BLaER1 (cell line): ENCODE measurements at regions not wholly inside any gene's neighbourhood (a gene's known extent, or its start where the extent isn't known, plus 50 kb on each side); places are given as distances from the start of the nearest gene placed in this dataset.
"Not testable (repeated sequence)": the region's sequence is repeated elsewhere in the genome, so short reads cannot be mapped to it uniquely, and the experiment has no call there.

Experiments
- H3K27ac ChIP-seq: shearing (Covaris generic); formaldehyde crosslinking; 2 replicates; pipeline ENCODE4 v1.8.1; 2022
- H3K27me3 ChIP-seq: shearing (Covaris generic); formaldehyde crosslinking; 2 replicates; pipeline ENCODE4 v1.8.1; 2022
- H3K36me3 ChIP-seq: shearing (Covaris generic); formaldehyde crosslinking; 2 replicates; pipeline ENCODE4 v1.8.1; 2022
- H3K4me1 ChIP-seq: shearing (Covaris generic); formaldehyde crosslinking; 2 replicates; pipeline ENCODE4 v1.8.1; 2022
- H3K4me2 ChIP-seq: shearing (Covaris generic); formaldehyde crosslinking; 2 replicates; pipeline ENCODE4 v1.8.1; 2022
- H3K4me3 ChIP-seq: shearing (Covaris generic); formaldehyde crosslinking; 2 replicates; pipeline ENCODE4 v1.8.1; 2022
- H3K9ac ChIP-seq: shearing (Covaris generic); formaldehyde crosslinking; 2 replicates; pipeline ENCODE4 v1.8.1; 2022
- H3K9me3 ChIP-seq: shearing (Covaris generic); formaldehyde crosslinking; 2 replicates; pipeline ENCODE4 v1.8.1; 2022
- H4K20me1 ChIP-seq: shearing (Covaris generic); formaldehyde crosslinking; 2 replicates; pipeline ENCODE4 v1.8.1; 2022
- Cebpa-rat ChIP-seq: shearing (Covaris generic); IDR thresholded peaks from 2 replicates; pipeline ENCODE4 v1.8.1; 2022

DNA sequence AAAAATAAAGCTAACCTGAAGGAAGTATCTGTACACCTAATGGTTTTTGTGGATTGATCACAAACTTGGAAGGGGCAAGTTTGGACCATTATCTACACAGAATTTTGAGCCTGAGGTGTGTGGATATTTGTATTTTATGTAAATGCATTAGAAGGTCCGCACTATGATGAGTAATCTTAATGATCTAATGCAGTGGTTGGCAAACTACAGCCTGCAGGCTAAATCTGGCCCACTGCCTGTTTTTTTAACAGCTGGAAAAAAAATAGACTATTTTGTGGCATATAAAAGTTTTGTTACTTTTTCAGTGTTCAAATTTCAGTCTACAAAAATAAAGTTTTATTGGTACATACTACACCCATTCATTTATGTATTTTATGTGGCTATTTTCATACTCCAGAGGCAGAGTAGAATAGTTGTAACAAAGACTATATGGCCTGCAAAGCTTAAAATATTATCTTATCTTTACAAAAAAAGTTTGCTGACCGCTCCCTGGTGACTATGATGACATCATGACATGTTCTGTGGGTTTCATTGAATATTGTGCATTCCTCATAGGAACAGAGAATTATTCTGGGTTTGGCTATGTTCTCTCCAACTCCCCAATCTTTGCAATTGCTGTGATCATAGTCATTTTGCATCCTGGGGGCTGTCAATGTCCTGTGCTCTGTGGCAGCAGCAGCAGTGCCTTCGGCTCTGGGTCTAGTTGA lies 962.6 kb upstream of the FBXO33 start:
- H3K9ac ChIP-seq = no peak overlapping the region
- H3K4me3 ChIP-seq = no peak overlapping the region
- no peaks in the 10 kb centered on the region for H4K20me1 ChIP-seq
- no peak overlapping the region for H3K4me2 ChIP-seq
- H3K9me3 ChIP-seq = no peaks in the 10 kb centered on the region
- H3K27ac ChIP-seq = no peak overlapping the region
- no peaks in the 10 kb centered on the region for H3K36me3 ChIP-seq
- TF ChIP-seq Cebpa-rat = no peak
- H3K4me1 ChIP-seq = no peaks in the 10 kb centered on the region
- no peaks in the 10 kb centered on the region for H3K27me3 ChIP-seq

DNA sequence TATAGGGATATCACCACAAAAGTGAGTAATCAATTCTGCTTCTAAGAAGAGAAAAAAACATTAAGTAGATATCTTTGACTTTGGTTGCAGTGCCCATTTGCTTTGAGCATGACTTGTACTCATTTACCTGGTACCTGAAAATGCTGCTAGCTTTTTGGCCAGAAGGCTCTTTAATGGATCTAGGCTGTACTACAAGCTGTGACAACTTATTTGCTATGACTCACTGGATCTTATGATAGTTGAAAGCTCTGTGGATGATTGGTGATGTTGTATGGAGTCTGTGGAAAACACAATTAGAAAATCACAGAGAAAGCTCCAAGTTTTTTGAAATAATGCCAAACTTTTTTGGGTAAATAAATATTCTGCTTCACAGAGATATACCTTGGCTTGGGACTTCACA lies 960.9 kb upstream of the FBXO33 start:
- no peak overlapping the region for H3K4me2 ChIP-seq
- H3K27me3 ChIP-seq = no peaks in the 10 kb centered on the region
- no peaks in the 10 kb centered on the region for H3K4me1 ChIP-seq
- no peaks in the 10 kb centered on the region for H3K36me3 ChIP-seq
- no peak for TF ChIP-seq Cebpa-rat
- H4K20me1 ChIP-seq = no peaks in the 10 kb centered on the region
- no peak overlapping the region for H3K27ac ChIP-seq
- no peaks in the 10 kb centered on the region for H3K9me3 ChIP-seq
- H3K9ac ChIP-seq = no peak overlapping the region
- no peak overlapping the region for H3K4me3 ChIP-seq

DNA sequence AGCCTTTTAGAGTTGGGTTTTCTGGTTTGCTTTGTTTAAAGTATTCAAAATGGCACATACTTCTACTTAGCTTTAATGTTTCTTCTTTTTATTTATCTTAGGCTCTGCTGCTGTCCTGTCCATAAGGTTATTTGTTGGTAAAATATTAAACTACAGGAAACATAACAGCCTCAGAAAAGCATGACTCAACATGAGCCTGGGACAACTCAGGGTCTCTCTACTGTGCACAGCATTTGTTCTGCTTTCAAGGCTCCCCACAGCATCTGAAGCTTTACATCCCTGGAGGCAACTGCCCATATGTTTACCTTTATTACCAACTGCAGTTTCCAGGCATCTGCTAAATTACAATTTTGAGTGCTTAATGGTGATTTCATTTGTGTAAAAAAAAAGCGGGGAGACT lies 954.2 kb upstream of the FBXO33 start:
- Histone ChIP-seq H3K27me3 (no peaks in the 10 kb centered on the region), H3K9ac (no peak overlapping the region), H3K9me3 (no peaks in the 10 kb centered on the region), H3K36me3 (no peaks in the 10 kb centered on the region), H3K4me1 (no peaks in the 10 kb centered on the region), H3K4me3 (no peak overlapping the region), H4K20me1 (no peaks in the 10 kb centered on the region), H3K4me2 (no peak overlapping the region), H3K27ac (no peak overlapping the region)
- no peak for TF ChIP-seq Cebpa-rat

DNA sequence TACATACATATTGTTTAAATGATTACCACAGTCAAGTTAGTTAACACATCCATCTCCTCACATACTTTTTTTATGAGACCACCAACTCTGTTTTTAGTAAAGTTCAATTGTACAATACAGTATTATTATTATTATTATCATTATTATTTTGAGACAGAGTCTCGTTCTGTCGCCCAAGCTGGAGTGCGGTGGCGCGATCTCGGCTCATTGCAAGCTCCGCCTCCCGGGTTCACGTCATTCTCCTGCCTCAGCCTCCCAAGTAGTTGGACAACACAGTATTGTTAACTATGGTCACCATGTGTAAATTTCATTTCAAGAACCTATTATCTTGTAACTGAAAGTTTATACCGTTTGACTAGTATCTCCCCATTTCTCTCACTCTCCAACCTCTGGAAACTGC lies 942.0 kb upstream of the FBXO33 start:
- Histone ChIP-seq H3K4me2 (no peak overlapping the region), H3K27me3 (no peaks in the 10 kb centered on the region), H3K4me1 (no peaks in the 10 kb centered on the region), H3K36me3 (no peaks in the 10 kb centered on the region), H3K9me3 (no peaks in the 10 kb centered on the region), H3K27ac (no peak overlapping the region), H4K20me1 (no peaks in the 10 kb centered on the region), H3K9ac (no peak overlapping the region), H3K4me3 (no peak overlapping the region)
- TF ChIP-seq Cebpa-rat = no peak

DNA sequence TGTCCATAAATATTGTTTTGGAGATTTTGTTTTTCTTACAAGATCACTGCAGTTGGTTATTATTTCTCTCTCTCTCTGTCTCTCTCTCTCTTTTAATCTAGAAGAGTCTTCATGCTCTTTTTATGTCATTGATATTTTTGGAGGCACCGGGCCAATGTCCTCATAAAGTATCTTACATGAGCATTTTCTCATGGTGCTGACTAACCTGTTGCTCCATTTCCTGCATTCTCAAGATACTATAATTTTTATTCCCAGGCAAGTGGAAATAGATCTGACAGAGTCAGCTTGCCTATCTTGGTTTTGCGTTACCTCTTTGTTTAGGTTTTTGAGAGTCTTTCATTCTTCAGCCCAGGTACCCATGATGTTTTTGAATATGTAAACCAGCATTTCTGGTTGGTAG lies 938.8 kb upstream of the FBXO33 start:
- no peaks in the 10 kb centered on the region for H3K4me1 ChIP-seq
- H3K9ac ChIP-seq = no peak overlapping the region
- H3K4me2 ChIP-seq = no peak overlapping the region
- no peak overlapping the region for H3K27ac ChIP-seq
- H4K20me1 ChIP-seq = no peaks in the 10 kb centered on the region
- no peaks in the 10 kb centered on the region for H3K27me3 ChIP-seq
- no peak overlapping the region for H3K4me3 ChIP-seq
- no peak for TF ChIP-seq Cebpa-rat
- H3K36me3 ChIP-seq = no peaks in the 10 kb centered on the region
- H3K9me3 ChIP-seq = no peaks in the 10 kb centered on the region

DNA sequence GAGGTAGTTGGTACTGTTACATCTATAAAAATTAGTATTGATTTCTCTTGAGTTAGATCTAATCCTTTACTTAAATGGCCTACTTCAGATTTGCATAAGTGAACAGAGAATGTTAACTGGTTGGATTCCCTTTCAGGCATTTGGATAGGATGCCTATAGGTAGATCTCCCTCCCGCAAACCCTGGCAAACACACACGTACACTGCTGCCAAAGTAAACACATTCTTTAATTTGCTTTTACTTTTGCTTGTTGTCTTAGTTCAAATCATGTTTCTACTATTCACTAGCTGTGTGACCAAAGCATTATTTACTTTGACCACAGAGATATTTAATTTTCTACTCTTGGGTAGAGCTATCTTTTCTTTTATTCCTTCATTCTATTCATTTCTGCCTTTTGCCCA lies 936.1 kb upstream of the FBXO33 start:
- Histone ChIP-seq H3K4me3 (no peak overlapping the region), H3K27me3 (no peaks in the 10 kb centered on the region), H3K4me2 (no peak overlapping the region), H3K27ac (no peak overlapping the region), H3K9ac (no peak overlapping the region), H3K9me3 (no peaks in the 10 kb centered on the region), H3K36me3 (no peaks in the 10 kb centered on the region), H3K4me1 (no peaks in the 10 kb centered on the region), H4K20me1 (no peaks in the 10 kb centered on the region)
- TF ChIP-seq Cebpa-rat = no peak

DNA sequence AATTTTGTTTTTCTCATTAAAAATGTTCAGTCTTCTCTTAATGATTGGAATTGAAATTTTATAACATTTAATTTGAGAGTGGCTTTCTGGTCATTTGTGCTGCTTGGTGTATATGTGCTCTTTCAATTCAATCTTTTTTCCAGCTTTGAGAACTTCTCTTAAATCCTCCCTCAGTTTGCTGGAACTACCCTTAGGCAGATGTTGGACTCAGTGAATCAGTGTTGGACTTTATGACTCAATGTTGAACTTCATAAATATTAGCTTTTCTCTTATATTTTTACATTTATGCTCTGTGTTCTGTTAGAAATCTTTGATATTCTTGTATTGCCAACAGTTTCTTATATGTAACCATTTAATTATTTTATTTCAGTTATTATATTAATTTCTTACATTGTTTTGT lies 935.5 kb upstream of the FBXO33 start:
- no peak overlapping the region for H3K4me2 ChIP-seq

DNA sequence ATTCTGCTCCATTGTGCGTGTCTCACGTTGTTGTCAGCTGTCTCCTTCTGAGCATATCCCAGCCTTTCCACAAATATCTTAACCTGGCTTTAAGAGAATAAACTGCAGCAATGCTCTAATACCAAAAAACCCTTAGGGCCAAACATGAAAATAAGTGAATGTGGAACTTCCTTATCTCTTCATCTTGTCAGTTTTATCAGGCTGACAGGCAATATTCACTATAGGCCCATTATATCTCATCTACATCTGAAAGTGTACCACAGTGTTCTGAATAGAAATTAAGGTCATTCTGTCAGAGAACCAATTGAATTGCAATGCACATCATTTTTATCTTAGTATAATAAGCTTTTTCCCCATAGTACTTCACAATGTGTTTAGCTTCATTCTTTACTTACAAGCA lies 933.1 kb upstream of the FBXO33 start:
- Histone ChIP-seq H4K20me1 (no peaks in the 10 kb centered on the region), H3K9ac (no peak overlapping the region), H3K27me3 (no peaks in the 10 kb centered on the region), H3K4me2 (no peak overlapping the region), H3K4me1 (no peaks in the 10 kb centered on the region), H3K9me3 (no peaks in the 10 kb centered on the region), H3K27ac (no peak overlapping the region), H3K4me3 (no peak overlapping the region), H3K36me3 (no peaks in the 10 kb centered on the region)
- no peak for TF ChIP-seq Cebpa-rat

More for the DNA sequence above, 935.5 kb upstream of the FBXO33 start:
- Histone ChIP-seq H3K4me1 (no peaks in the 10 kb centered on the region), H3K36me3 (no peaks in the 10 kb centered on the region), H3K27me3 (no peaks in the 10 kb centered on the region), H3K27ac (no peak overlapping the region), H4K20me1 (no peaks in the 10 kb centered on the region), H3K9ac (no peak overlapping the region), H3K4me3 (no peak overlapping the region), H3K9me3 (no peaks in the 10 kb centered on the region)
- no peak for TF ChIP-seq Cebpa-rat

DNA sequence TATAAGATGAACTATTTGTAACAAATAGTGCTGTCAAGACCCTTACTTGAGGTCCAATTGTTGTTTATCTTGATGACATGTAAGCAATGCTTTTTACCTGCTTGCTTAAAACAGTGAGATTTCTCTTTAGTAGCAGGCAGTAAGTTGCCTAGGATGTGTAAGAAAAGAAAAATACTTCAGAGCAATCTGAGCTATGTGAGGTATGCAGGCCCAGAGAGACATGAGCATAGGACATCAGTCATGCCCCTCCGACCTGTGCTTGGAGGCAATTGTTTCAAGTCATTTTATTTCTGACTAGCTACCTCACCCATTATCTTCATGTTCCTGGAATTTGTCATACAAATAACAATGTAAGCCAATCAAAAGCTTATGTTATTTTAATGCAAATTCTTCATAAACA lies 930.6 kb upstream of the FBXO33 start:
- Histone ChIP-seq H3K27ac (no peak overlapping the region), H3K4me1 (no peaks in the 10 kb centered on the region), H3K9me3 (no peaks in the 10 kb centered on the region), H3K9ac (no peak overlapping the region), H3K4me3 (no peak overlapping the region), H3K4me2 (no peak overlapping the region), H4K20me1 (no peaks in the 10 kb centered on the region), H3K27me3 (no peaks in the 10 kb centered on the region), H3K36me3 (no peaks in the 10 kb centered on the region)
- no peak for TF ChIP-seq Cebpa-rat

DNA sequence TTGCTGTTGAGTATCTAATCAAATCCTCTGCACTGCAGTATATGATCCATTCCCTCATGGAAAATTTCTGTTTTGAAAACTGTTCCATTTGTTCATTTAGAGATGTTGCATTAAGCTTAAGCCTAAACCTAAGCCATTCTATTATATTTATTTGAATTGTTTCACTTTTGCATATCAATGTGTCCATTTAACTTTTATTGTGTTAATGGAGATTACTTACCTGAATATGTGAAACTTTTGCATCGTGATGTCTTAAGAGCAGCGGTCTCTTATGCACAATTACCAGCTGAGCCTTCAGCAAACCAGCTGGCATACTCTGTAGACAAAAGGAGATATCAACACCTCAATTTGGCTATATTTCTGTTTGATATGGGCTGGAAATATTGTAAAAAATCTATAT lies 922.5 kb upstream of the FBXO33 start:
- no peak overlapping the region for H3K4me2 ChIP-seq
- no peaks in the 10 kb centered on the region for H3K9me3 ChIP-seq
- no peaks in the 10 kb centered on the region for H3K36me3 ChIP-seq
- no peak overlapping the region for H3K27ac ChIP-seq
- no peak overlapping the region for H3K9ac ChIP-seq
- H3K4me3 ChIP-seq = no peak overlapping the region
- H4K20me1 ChIP-seq = no peaks in the 10 kb centered on the region
- H3K4me1 ChIP-seq = no peaks in the 10 kb centered on the region
- no peak for TF ChIP-seq Cebpa-rat
- no peaks in the 10 kb centered on the region for H3K27me3 ChIP-seq

DNA sequence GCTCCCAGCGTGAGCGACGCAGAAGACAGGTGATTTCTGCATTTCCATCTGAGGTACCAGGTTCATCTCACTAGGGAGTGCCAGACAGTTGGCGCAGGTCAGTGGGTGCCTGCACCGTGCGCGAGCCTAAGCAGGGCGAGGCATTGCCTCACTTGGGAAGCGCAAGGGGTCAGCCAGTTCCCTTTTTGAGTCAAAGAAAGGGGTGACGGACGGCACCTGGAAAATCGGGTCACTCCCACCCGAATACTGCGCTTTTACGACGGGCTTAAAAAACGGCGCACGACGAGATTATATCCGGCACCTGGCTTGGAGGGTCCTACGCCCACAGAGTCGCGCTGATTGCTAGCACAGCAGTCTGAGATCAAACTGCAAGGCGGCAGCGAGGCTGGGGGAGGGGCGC lies 915.9 kb upstream of the FBXO33 start:
- H3K27ac ChIP-seq, H3K4me2 ChIP-seq, H3K9ac ChIP-seq, H3K9me3 ChIP-seq, H3K4me1 ChIP-seq, H4K20me1 ChIP-seq, H3K27me3 ChIP-seq, H3K4me3 ChIP-seq, H3K36me3 ChIP-seq: not testable (repeated sequence)
